OCI-LY7 (cell line): ENCODE measurements at regions not wholly inside any gene's neighbourhood (a gene's known extent, or its start where the extent isn't known, plus 50 kb on each side); places are given as distances from the start of the nearest gene placed in this dataset.

Experiments used
- CTCF ChIP-seq: fragments of 200-600 bp; sonication (generic); conservative IDR thresholded peaks from 2 replicates; pipeline ENCODE4 v1.5.1; 2014; ENCODE audit warnings: mild to moderate bottlenecking, antibody characterized with exemption, low read length, moderate library complexity, mixed read lengths
- EZH2phosphoT487 ChIP-seq: fragments of 200-600 bp; sonication (generic); IDR thresholded peaks from 2 replicates; pipeline ENCODE4 v1.6.1; 2018; ENCODE audit warnings: low read depth, borderline replicate concordance, mild to moderate bottlenecking, mixed run types, antibody characterized with exemption, low read length, moderate library complexity, mixed read lengths

- no peak for TF ChIP-seq CTCF
- TF ChIP-seq EZH2phosphoT487: no peak
Measured at GRCh38 chr4:170202721-170203120, 113.0 kb upstream of the AADAT start.
